ENCODE measurements at regions not wholly inside any gene's neighbourhood (a gene's known extent, or its start where the extent isn't known, plus 50 kb on each side); places are given as distances from the start of the nearest gene placed in this dataset.

DNA sequence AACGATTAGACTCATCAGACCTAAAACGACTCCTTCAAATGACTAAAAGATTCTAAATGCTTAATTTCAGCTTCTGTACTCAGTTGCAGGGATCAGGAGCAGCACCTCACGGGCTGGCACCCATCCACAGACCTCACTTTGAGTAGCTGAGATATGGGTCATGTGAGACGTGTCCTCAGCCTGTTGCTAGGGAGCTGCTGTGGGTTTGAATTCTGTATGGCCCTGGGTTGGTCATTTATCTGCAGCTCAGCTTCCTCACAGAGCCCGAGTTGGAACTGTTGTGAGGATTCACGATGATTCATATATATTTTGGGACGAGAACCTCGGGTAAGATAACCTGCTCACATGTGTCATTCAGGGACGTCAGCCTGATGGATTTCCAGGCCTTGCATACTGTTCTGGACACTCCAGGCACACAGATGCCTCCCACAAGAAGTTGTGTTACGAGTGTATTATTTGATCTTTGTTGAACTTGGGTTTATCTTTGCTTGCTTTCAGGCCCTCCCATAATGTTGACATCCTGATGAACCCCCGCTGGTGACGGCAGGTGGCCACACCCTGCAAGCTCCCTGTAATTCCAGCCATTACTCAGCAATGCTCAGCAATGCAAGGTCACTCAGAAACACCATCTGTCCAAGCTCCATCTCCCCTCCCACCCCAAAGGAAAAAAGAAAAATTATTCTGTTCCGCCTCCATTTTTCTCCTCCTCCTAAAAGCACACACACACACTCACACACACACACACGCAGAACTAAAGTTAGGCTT, 137.6 kb downstream of the RBFOX3 start:
- WGBS (ENCODE audit: insufficient coverage, low coverage, low lambda C conversion rate, missing lambda C conversion rate), result 40% methylated on average over 10 of the region's 14 CpGs
- TF ChIP-seq, protein P1, sequence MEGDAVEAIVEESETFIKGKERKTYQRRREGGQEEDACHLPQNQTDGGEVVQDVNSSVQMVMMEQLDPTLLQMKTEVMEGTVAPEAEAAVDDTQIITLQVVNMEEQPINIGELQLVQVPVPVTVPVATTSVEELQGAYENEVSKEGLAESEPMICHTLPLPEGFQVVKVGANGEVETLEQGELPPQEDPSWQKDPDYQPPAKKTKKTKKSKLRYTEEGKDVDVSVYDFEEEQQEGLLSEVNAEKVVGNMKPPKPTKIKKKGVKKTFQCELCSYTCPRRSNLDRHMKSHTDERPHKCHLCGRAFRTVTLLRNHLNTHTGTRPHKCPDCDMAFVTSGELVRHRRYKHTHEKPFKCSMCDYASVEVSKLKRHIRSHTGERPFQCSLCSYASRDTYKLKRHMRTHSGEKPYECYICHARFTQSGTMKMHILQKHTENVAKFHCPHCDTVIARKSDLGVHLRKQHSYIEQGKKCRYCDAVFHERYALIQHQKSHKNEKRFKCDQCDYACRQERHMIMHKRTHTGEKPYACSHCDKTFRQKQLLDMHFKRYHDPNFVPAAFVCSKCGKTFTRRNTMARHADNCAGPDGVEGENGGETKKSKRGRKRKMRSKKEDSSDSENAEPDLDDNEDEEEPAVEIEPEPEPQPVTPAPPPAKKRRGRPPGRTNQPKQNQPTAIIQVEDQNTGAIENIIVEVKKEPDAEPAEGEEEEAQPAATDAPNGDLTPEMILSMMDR (IDR thresholded peaks at IDR 0.05), result no peak
- TF ChIP-seq POLR2A (IDR thresholded peaks at IDR 0.05), result no peak

DNA sequence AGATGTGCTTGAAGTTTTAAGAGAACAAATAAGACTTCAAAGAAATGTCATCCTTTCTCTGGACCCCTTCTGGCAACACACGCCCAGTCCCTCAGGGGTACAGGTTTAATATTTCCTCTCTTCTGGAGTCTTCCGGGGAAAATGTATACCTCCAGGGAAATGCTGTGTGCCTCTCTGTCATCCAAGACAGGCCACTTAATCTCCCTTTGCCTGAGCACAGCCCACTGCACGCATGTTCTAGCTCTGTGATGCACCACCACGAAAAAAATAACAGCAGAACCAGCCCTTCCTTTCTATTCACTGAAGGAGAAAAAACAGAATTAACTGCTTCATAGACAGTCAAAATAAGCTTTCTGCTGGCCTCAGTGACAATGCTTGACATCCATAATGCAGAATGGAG, 140.1 kb downstream of the RBFOX3 start:
- no peaks in the 10 kb centered on the region for H3K36me3 ChIP-seq
- no peak overlapping the region for H3K4me3 ChIP-seq
- H3K27me3 ChIP-seq, result no peaks in the 10 kb centered on the region
- 32% methylated on average over 4 of the region's 4 CpGs for WGBS (ENCODE audit: insufficient coverage, low coverage, low lambda C conversion rate, missing lambda C conversion rate)
- no peaks in the 10 kb centered on the region for H3K9me3 ChIP-seq
- H3K27ac ChIP-seq, result no peak overlapping the region
- H3K4me1 ChIP-seq, result no peaks in the 10 kb centered on the region
- ATAC-seq (no peak), DNase-seq (no peak)
- TF ChIP-seq, protein P1 (IDR thresholded peaks at IDR 0.05), result no peak
- TF ChIP-seq POLR2A (IDR thresholded peaks at IDR 0.05), result no peak
- intact Hi-C loops (cut with DNase I), result no loop called here

More for the DNA sequence above, 137.6 kb downstream of the RBFOX3 start:
- ATAC-seq (no peak), DNase-seq (no peak)
- Histone ChIP-seq H3K36me3 (no peaks in the 10 kb centered on the region), H3K4me3 (no peak overlapping the region), H3K27me3 (no peaks in the 10 kb centered on the region), H3K9me3 (no peaks in the 10 kb centered on the region), H3K4me1 (no peaks in the 10 kb centered on the region), H3K27ac (no peak overlapping the region)
- intact Hi-C loops (cut with DNase I), result no loop called here

DNA sequence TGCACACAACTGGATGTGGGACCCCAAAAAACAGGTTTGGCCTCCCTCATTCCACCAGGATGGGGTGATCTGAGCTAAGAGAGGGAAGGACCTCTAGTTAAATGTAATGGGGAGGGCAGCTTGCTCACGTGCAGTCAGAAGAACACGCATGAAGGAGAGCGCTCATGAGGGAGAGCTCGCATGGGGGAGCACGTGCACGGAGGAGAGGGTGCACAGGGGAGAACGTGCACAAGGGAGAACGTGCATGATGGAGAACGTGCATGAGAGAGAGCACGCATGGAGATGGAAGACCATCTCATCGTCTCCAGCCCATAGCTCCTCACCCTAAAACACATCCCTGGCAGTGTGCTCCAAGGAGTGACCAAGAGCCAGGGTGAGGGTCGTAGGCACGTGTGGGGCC, 141.2 kb downstream of the RBFOX3 start:
- H3K36me3 ChIP-seq, result no peaks in the 10 kb centered on the region
- no peaks in the 10 kb centered on the region for H3K9me3 ChIP-seq
- no peaks in the 10 kb centered on the region for H3K27me3 ChIP-seq
- ATAC-seq (no peak), DNase-seq (no peak)
- intact Hi-C loops (cut with DNase I), result no loop called here
- TF ChIP-seq POLR2A (IDR thresholded peaks at IDR 0.05), result no peak
- TF ChIP-seq, protein P1 (IDR thresholded peaks at IDR 0.05), result no peak
- H3K4me3 ChIP-seq, result no peak overlapping the region
- no peak overlapping the region for H3K27ac ChIP-seq
- no peaks in the 10 kb centered on the region for H3K4me1 ChIP-seq
- WGBS (ENCODE audit: insufficient coverage, low coverage, low lambda C conversion rate, missing lambda C conversion rate), result 77% methylated on average over 10 of the region's 13 CpGs

DNA sequence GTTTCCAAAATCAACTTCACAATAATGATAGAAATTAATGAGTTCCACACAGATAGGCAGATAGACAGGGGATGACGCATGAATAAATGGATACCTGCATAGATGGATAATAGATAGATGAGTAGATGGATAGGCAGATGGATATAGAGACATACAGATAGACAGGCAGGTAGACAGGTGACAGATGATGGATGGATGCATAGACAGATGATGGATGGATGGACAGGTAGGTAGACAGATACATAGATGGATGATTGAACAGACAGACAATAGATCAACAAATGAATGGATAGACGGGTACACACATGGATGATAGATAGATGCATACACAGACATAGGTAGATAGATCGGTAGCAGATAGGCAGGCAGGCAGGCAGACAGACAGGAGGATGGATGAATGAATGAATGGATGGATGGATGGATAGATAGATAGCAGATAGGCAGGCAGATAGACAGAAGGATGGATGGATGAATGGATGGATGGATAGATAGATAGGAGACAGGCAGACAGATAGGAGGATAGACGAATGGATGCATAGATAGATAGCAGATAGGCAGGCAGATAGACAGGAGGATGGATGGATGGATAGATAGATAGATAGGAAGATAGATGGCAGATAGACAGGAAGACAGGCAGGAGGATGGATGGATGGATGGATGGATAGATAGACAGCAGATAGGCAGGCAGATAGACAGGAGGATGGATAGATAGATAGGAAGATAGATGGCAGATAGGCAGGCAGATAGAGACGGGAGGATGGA, 142.5 kb downstream of the RBFOX3 start:
- Histone ChIP-seq H3K36me3 (no peaks in the 10 kb centered on the region), H3K9me3 (no peaks in the 10 kb centered on the region), H3K27ac (no peak overlapping the region), H3K4me1 (no peaks in the 10 kb centered on the region), H3K27me3 (no peaks in the 10 kb centered on the region), H3K4me3 (no peak overlapping the region)
- DNase-seq, result no peak
- no peak for ATAC-seq
- intact Hi-C loops (cut with DNase I), result no loop called here
- TF ChIP-seq, protein P1 (IDR thresholded peaks at IDR 0.05), result no peak
- 71% methylated on average over 5 of the region's 5 CpGs for WGBS (ENCODE audit: insufficient coverage, low coverage, low lambda C conversion rate, missing lambda C conversion rate)
